ENCODE measurements at regions not wholly inside any gene's neighbourhood (a gene's known extent, or its start where the extent isn't known, plus 50 kb on each side); places are given as distances from the start of the nearest gene placed in this dataset. TPM values are rescaled to one million over a fixed set of nuclear protein-coding genes. Genes with fewer than 3 reads are reported as not detected.

Small RNA genes in the stretch of these regions (small RNA-seq; reads per million reads assigned to genes)
- gene RF00019 (ENCODE audit: low replicate concordance): not detected
